BE2C (cell line): ENCODE measurements at regions not wholly inside any gene's neighbourhood (a gene's known extent, or its start where the extent isn't known, plus 50 kb on each side); places are given as distances from the start of the nearest gene placed in this dataset.

Source experiments
- DNase-seq: peaks from one replicate; pipeline ENCODE4 v3.0.0-alpha.2; 2020
- H3K27me3 ChIP-seq: fragments of 250-450 bp; sonication (Bioruptor Pico); 2 replicates; pipeline ENCODE4 v1.5.1; 2020; ENCODE audit warnings: mild to moderate bottlenecking
- H3K36me3 ChIP-seq: fragments of 250-450 bp; sonication (Bioruptor Pico); 2 replicates; pipeline ENCODE4 v1.5.1; 2020; ENCODE audit warnings: mild to moderate bottlenecking
- H3K4me1 ChIP-seq: fragments of 250-450 bp; sonication (Bioruptor Pico); 2 replicates; pipeline ENCODE4 v1.5.1; 2020
- H3K4me3 ChIP-seq: 2 replicates; pipeline ENCODE4 v1.5.1; 2011; ENCODE audit warnings: low read depth, low read length
- H3K9me3 ChIP-seq: fragments of 250-450 bp; sonication (Bioruptor Pico); 2 replicates; pipeline ENCODE4 v1.5.1; 2020
- TF ChIP-seq, protein P1 (sequence below): IDR thresholded peaks from 2 replicates; pipeline ENCODE4 v1.5.1; 2012; ENCODE audit warnings: mild to moderate bottlenecking, low read depth, low read length

DNA sequence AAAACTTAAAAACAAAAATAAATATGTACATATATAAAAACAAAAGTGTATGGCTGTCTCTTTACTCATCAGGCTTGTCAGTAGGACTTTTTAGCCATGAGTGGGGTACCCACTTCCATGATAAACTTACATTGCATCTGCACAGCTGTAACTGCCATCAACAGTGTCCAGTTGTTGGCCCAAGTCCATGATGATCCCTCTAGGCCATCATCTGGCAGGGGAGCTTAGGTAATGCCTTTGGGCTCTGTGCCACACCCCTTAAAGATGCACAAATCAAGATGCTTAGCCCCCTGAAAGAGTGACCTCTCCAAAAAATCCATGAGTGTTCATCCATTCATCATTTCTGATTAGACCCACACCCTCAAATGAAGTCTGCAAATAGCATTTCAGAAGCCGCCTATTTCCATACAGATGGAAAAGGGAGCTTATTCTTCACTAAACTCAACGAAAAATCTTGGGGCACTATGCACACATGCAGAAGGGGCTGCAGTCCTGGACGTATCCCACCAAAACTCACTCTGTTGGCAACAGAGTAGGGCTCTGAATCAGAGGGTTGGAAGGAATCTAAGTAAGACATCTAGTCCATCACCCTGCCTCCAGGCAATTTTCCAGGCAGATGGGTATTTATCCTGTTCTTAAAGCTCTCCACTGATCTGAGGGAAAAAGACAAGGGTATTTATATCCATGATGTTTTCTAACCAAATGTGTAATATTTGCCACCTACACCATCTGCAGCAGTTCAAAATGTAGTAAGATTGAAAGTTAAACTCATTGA, 691.0 kb downstream of the ZEB2 start:
- Histone ChIP-seq H3K9me3 (no peaks in the 10 kb centered on the region), H3K4me1 (peaks cover 3% of the 10 kb centered on the region), H3K27me3 (no peaks in the 10 kb centered on the region), H3K4me3 (no peak overlapping the region), H3K36me3 (no peaks in the 10 kb centered on the region)
- TF ChIP-seq, protein P1, sequence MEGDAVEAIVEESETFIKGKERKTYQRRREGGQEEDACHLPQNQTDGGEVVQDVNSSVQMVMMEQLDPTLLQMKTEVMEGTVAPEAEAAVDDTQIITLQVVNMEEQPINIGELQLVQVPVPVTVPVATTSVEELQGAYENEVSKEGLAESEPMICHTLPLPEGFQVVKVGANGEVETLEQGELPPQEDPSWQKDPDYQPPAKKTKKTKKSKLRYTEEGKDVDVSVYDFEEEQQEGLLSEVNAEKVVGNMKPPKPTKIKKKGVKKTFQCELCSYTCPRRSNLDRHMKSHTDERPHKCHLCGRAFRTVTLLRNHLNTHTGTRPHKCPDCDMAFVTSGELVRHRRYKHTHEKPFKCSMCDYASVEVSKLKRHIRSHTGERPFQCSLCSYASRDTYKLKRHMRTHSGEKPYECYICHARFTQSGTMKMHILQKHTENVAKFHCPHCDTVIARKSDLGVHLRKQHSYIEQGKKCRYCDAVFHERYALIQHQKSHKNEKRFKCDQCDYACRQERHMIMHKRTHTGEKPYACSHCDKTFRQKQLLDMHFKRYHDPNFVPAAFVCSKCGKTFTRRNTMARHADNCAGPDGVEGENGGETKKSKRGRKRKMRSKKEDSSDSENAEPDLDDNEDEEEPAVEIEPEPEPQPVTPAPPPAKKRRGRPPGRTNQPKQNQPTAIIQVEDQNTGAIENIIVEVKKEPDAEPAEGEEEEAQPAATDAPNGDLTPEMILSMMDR = no peak
- DNase-seq = peak; percentile 10

DNA sequence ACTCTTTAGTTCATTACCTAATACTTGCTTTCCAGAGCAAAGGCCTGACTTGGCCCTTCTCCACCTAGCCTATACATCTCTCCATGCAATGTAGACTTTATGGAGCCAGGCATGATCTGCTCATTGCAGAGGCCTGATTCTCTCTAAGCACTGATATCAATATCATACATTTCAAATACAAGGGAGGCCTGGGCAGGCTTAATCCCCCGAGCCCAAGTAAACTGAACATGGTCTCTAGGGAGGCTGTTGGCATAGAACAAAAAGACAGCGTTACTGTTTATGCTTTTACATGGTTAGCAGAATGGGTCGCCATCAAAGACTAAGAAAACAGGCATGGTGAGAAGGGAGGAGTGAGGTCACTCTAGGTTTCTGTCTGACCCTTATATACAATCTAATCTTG, 695.1 kb downstream of the ZEB2 start:
- TF ChIP-seq, protein P1 = no peak
- Histone ChIP-seq H3K9me3 (no peaks in the 10 kb centered on the region), H3K27me3 (no peaks in the 10 kb centered on the region), H3K36me3 (no peaks in the 10 kb centered on the region), H3K4me1 (peaks cover 3% of the 10 kb centered on the region), H3K4me3 (no peak overlapping the region)
- DNase-seq = peak; percentile 18

DNA sequence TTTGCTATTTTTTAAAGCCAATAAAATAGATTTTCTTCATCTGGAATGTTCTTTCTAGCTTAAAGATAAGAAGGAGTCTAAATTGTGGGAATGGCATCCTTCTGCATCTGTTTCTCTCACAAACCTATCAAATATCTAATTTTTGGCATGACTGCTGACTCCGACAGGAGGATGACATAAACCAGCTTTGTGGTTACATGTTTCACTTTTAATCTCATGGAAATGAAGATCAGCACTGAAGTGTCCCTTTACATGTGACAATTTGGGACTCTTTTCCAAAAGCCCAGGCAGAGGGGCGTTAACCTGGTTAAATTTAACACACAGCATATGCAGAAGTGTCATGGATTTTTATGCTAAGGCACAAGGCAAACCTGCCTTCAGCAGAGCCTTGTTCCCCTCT, 694.7 kb downstream of the ARHGAP15 start:
- DNase-seq = no peak
- H3K4me1 ChIP-seq = peaks cover 3% of the 10 kb centered on the region
- H3K27me3 ChIP-seq = no peaks in the 10 kb centered on the region
- H3K36me3 ChIP-seq = no peaks in the 10 kb centered on the region
- H3K9me3 ChIP-seq = no peaks in the 10 kb centered on the region
- H3K4me3 ChIP-seq = no peak overlapping the region
- TF ChIP-seq, protein P1 = no peak

DNA sequence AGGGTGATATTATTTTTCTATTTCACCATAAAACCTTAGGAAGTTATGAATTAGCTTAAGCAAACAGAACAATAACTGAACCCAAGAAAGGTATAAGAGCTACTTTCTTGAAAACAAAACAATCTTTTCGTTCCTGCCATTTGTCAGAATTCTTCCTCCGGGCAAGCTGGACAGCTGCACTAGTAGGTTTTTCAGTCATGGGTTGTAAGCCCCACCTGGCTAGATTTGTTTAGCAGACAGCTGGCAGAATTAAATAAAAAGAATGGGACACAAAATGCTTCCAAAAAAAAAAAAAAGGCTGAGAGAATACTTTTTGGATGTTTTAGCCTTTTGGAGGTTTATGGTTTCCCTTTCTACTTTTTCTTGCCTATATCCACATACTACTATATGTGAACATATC, 694.1 kb downstream of the ARHGAP15 start:
- H3K36me3 ChIP-seq = no peaks in the 10 kb centered on the region
- H3K4me3 ChIP-seq = no peak overlapping the region
- DNase-seq = no peak
- peaks cover 3% of the 10 kb centered on the region for H3K4me1 ChIP-seq
- TF ChIP-seq, protein P1 = no peak
- H3K9me3 ChIP-seq = no peaks in the 10 kb centered on the region
- H3K27me3 ChIP-seq = no peaks in the 10 kb centered on the region

DNA sequence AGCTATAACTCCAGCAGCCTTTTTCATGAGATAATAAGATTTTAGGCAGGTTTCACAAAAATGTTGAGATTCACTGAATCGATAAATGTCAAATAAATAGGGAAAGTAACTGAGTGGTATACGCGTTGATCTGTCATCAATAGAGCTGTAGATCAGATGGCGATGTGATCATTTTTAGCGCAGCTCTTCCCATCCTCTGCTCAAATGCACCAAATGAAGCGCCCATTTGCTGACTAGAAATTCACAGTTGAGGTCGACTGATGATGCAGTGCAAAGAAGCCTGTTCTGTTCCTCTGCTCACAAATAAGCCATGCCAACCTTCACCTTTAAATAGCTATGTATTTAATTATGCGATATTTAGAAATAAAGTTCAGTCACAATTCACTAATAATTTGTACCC, 693.5 kb downstream of the ARHGAP15 start:
- Histone ChIP-seq H3K27me3 (no peaks in the 10 kb centered on the region), H3K4me1 (peaks cover 3% of the 10 kb centered on the region), H3K9me3 (no peaks in the 10 kb centered on the region), H3K36me3 (no peaks in the 10 kb centered on the region), H3K4me3 (no peak overlapping the region)
- TF ChIP-seq, protein P1 = no peak
- DNase-seq = no peak

DNA sequence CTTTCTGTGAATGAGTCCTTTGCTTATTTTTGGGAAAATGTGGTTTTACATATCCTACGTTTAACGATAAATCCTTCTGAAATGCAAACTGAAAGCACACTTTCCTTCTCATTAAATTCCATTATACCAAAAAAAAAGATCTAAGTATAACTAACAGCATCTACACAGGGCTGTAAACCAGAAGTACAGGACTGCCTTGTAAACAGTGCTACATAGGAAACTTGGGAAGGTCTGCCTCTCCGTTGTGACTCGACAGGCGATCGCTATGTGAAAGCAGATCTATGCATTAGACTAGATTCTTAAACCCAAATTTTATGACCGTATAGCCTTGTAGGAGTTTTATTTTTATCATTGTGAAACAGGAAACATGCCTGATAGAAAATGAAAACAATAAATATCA, 690.5 kb downstream of the ARHGAP15 start:
- TF ChIP-seq, protein P1 = no peak
- Histone ChIP-seq H3K9me3 (no peaks in the 10 kb centered on the region), H3K4me3 (no peak overlapping the region), H3K27me3 (no peaks in the 10 kb centered on the region), H3K4me1 (peaks cover 3% of the 10 kb centered on the region; the same call in 1 of the 2 replicates), H3K36me3 (no peaks in the 10 kb centered on the region)
- no peak for DNase-seq
